HPDE6-E6E7 (cell line): ENCODE measurements at regions not wholly inside any gene's neighbourhood (a gene's known extent, or its start where the extent isn't known, plus 50 kb on each side); places are given as distances from the start of the nearest gene placed in this dataset.
A peak's percentile ranks its signal among the peaks of the same experiment; 100 is the strongest.

Experiments used
- DNase-seq: peaks from one replicate; pipeline ENCODE4 v3.0.0; 2011; ENCODE audit warnings: missing footprints; ENCODE audit errors: extremely low spot score

DNA sequence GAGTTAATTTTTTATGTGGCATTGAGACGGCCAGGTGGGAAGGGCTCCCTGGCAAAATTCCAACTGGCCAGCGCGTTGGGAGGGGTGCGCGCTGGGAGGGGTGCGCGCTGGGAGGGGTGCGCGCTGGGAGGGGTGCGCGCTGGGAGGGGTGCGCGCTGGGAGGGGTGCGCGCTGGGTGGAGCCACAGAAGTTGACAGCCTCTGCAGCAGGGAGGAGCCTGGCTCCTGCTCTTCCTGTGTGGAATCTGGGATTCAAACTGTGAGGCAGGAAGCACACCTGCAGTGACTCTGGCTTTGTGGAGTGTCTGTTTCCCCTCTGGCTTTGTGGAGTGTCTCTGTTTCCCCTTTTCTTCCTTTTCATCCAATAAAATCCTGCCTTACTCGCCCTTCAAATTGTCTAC is 147.9 kb upstream of the CBLN2 start:
- no peak for DNase-seq

DNA sequence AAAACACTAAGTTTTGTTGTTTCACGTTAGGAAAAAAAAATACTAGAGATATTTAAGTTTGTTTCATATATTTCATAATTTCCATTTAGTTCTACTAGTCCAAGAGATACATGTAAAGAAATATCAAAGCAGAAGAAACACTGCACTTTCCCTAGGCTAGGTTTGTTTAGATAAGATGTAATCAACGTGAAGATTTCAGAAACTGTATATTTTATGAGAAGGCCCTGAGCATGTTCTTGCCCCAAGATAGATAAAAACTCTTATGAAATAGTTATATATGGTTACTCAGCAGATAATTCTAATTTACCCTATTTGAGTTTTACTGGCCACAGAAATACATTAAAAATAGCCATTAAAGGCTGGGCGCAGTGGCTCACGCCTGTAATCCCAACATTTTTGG is 143.6 kb upstream of the CBLN2 start:
- DNase-seq = no peak

DNA sequence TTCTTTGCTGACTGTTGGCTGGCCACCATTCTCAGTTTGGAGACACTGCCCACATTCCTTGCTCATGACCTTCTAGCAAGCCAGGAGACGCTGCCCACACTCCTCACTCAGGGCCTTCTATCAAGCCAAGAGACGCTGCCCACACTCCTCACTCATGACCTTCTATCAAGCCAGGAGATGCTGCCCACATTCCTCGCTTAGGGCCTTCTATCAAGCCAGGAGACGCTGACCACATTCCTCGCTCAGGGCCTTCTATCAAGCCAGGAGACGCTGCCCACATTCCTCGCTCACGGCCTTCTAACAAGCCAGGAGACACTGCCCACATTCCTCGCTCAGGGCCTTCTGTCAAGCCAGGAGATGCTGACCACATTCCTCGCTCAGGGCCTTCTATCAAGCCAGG is 131.3 kb upstream of the CBLN2 start:
- DNase-seq = no peak

DNA sequence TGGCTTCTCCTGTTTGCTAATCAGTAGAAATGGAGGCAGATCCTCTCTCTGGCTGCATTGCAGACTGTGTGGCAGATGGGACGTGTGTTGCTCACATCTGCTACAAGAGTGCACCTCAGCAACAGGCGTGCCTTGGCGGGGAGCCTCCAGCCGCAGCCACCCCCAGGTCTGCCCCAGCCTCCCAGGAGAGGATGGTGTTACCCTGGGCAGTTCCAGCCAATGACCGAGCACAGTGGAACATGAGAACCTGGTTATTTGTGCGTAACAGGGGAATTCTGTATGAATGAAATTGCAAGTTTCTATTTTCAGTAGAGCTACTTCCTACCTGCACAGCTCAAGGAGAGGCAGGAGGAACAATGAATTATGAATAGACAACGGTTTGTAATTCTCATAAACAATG is 130.6 kb upstream of the CBLN2 start:
- no peak for DNase-seq

DNA sequence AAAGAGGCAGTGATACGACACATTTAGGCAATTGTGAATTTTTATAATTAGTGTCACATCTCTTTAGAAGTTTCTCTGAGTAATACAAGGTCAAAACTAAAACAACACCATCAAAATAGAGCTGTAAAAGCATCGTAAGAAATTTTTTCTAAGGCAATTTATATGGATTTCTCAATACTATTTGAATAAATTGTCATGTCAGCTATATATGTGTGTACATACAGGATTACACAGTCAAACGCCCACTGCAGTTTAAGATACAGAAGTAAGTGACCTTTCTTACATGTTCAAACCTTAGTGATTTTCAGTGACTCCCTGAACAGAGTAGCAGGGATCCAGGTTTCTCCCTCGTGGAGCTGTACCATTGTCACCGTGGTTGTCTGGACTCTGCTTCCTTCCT is 129.1 kb upstream of the CBLN2 start:
- DNase-seq = no peak

DNA sequence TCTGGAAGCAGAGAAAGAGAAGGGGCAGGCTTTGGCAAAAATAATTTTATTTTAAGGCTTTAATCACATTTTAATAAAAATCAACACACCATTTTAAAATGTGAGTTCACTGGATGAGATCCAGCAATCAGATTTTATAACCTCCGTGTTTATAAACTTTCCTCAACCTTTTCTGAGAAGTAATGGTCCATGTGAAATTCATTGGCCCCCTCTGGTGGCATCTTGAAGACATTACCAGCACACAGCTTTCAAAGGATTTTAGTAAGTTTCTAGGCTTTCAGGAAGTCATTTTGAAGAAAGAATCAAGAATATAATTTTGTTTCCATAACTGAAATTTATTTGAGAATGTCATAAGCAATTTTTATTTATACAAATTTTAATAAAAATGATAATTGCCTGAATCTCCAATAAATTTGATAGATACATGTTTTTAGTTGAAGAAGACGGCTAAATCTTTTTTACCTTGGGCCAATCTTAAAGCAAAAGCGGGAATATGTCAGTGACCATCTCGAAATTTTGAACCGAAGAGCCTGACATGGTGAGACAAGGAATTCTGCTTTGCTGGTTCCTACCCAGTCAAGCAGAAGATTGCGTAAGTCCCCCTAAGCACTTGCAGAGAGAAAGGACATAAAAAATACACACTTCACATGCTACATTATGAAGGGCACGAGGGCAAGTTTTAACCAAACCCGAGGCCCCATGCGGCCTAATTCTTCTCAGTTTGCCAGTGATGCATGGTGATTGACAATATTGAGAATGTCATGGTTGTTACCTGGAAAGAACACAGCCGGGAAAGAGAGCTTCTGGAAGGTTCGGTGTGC is 128.4 kb upstream of the CBLN2 start:
- DNase-seq = peak; percentile 16

DNA sequence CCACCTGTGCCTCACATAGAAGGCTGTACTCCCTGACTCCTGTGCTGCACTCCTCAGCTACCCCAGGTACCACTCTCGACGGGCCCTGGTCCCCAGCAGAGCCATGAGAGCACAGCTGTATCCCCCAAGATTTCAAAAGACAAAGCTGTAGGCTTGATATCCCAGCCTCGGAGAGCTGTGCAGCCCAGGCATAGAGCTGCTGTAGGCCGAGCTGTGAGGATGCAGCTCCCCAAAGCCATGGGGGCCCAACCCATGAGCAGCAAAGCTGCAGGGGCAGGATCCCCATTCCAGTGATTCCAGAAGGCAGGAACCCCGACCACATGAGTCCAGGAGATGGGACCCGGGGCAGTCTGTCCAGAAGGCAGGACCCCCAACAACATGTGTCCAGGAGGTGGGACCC is 123.8 kb upstream of the CBLN2 start:
- DNase-seq = no peak

DNA sequence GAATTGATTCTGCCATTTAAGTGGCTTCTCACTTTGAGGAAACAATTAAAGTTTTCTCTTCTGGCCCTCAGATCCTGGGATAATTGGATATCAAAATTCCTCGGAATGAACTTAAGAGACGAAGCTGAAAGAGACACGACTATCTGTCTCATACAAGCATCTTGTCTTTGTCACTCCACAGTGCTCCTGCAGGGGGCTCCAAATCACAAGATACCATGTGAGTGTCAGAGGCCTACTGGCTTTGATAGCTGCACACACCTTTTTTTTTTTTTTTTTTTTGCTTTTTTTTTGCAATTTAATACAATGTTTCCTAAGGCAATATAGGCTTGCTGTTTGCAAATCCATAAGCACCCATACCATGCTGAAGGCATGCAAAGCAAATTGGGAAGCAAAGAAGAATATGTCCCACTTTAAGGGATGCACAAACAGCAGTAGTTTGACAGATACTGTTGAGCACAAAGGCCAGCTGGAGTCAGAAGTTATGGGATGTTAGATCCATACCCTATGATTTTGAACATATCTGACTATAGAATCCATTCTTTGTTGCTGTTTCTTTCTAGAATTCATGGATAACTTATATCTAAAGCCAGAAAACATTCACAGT is 109.0 kb upstream of the CBLN2 start:
- DNase-seq = peak; percentile 12

DNA sequence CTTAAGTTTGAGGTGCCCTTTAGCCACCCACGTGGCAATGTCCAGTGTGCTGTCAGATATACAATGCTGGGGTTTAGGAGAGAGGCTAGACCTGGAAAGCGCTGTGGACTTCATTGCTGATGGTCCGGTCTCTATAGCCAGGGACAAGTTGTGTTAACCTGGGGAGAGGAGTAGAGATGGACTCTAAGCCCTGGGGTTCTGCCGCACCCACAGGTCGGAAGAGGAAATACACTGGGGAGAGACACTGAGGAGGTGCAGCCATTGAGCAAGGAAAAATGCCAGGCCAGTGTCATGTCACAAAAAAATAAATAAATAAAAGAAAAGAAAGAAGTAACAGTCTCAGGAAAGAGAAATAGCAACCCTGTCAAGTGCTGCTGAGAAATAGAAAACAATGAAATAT is 106.9 kb upstream of the CBLN2 start:
- no peak for DNase-seq

DNA sequence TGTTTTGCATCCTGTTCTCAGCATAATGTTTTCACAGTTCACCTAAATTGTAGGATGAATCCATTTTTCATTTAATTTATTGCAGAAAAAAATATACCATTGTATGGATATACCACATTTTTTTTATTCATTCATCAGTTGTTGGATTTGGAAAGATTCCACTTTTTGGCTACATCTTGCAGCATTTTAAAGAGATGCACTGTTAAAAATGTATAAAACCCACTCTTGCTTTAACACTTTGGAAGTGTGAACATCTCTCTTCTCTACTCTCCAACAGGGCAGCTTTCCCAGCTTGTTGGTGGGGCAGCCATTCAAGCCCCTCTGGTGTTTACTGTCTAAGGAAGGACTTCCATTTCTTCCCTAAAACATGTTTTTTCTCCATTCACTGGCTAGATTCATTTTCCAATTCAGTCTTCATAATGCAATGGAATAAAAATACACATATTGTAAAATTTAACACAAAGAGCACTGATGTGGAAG is 104.4 kb upstream of the CBLN2 start:
- DNase-seq = no peak

DNA sequence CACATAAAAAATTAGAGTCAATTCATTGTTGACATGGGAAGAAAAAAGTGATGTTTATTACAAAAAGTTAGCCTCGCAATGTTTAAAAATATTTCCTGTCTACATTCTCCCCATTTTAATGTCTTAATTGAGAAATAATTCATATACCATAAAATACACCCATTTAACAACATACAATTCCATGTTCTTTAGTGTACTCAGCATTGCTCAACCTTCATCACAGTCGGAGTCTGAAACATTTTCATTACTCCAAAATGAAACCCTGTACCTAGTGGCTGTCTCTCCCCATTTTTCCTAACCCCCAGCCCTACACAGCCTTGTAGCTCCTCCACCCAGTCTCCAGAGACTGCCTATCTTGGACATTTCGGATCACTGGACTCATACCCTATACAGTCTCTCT is 103.9 kb upstream of the CBLN2 start:
- no peak for DNase-seq

DNA sequence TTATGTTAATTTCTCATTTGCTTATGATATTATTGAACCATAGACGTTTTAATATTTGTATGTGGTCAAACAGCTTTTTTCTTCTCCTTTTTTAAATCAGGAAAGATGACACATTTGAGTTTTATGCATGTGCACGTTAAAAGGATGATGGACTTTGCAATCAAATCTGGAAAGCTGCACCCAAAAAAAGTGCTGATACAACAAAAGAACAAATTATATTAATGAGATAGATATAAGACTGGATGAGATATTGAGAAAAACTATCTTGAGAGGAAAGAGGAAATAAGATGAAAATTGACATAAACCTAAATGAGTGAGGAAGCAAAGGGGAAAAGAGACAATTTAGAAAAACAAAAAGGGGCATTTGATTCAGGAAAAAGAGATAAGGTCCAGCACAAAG is 96.4 kb upstream of the CBLN2 start:
- DNase-seq = no peak

DNA sequence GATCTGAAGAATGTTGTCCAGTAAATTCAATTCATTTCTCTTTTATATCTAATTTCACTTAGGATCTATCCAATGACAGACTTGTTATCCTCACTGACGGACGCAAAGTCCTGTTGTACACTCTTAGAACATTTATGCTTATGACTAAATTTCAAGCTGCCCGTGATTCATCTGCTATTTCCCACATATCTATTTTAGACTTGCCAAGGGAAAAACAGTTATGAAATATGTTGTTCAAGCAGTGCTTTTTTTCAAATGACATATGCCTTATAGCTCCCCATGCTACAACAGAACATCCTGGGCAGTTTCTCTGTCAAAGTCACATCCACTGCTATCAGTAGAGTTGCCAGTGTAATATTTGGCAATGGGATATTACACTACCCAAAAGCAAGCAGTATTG is 94.2 kb upstream of the CBLN2 start:
- DNase-seq = no peak

DNA sequence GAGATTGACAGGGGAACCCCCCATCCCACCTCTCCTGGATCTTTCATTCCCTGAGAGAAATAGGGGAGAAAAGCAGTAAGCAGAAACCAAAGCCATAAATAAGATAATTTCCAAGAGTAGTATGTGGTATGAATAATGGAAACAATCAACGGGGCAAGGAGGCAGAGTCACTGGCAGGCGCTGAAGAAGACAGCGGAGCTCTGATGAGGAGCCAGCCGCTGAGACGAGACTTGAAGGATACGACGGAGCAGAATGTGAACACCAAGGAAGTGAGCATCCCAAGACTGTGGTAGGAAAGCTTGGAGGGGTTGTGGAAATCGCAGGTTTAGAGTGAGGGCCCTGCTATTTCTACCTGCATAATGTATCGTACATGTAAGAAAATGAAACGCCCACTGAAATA is 93.6 kb upstream of the CBLN2 start:
- DNase-seq = no peak

DNA sequence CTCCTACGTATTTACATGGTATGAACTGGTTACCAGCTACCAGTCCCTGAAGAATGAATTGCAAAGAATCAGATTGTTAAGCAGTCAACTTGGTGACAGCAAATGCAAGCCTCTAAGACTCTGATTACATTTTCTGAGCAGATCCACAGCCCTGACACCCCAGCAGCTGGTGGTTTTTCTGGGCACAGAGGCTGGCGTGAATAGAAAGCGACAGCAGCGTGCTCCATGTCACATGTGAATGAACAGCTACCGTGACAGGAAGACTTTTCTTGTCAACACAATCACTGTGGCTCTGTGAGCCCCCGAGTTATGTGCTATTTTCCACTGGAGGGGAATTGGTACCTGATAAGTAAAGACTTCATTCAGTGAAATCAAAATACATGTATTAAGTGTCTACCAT is 93.2 kb upstream of the CBLN2 start:
- no peak for DNase-seq

DNA sequence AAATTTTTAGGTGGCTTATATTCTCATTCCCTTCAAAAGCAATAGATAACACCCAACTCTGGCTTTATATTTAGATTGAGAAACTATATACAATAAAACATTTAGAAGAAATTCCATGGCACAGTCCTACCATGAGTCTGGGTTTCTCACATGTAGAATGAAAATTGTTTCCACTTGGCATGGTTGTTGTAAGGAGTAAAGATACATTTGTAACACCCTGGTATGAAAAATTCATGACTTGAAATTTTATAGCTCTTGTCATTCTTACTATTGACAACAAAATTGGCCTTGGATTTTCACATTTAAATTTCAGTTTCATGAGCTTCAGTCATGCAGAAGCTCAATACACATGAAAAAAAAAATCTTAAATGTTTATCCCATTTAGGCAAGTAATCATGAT is 92.5 kb upstream of the CBLN2 start:
- no peak for DNase-seq

DNA sequence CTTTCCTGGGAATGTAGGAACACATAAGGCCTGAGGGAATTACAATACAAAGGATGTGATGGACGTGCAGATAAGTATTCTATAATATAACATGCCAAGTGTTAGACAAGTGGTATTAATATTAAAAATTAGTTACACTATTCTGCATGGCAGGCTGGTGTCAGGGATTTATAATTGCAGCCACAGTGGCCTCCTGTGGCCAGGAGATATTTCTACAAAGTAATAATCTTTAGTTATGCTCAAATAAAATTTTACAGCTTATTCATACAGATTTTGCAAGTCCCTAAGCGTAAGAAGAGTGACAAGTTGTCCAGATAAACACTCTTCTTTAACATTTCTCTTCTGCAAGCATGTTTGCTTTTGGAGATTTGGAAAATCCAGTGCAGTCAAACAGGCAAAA is 90.4 kb upstream of the CBLN2 start:
- DNase-seq = no peak

DNA sequence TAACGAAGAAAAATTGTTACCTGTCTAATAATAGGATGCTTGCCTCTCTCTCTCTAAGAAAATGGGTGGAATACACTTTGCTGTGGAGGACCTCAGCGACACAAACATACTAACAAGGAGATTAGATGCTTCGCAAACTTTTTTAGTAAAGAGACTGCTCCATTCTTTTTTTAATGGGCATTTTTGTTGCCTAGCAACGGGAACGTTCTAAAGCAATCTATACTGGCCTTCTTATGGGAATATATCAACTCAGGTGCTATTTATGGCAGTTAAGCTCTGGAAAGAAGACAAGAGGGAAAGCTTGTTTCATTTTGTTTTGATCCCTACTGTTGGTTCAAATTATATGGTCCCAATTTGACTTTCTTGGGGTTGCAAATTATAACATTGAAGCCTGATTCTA is 86.8 kb upstream of the CBLN2 start:
- no peak for DNase-seq

DNA sequence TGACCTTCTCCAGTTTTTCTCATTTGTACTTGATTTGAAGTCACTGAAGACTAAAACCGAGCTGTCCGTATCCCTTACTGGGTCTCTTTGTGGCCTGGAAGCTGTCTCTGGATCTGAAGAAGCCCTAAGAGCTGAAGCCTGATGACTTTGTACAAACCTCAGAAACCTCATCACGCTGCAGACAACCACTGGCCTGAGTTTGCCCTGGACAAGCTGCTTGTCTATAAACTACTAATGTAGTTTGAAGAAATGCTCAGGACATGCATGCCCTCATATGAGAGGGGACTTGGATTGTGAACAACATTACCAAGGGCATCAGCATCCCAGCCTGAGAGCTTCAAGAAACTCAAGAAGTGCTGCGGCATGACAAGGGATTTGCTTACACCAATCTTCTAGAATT is 79.3 kb upstream of the CBLN2 start:
- DNase-seq = no peak

DNA sequence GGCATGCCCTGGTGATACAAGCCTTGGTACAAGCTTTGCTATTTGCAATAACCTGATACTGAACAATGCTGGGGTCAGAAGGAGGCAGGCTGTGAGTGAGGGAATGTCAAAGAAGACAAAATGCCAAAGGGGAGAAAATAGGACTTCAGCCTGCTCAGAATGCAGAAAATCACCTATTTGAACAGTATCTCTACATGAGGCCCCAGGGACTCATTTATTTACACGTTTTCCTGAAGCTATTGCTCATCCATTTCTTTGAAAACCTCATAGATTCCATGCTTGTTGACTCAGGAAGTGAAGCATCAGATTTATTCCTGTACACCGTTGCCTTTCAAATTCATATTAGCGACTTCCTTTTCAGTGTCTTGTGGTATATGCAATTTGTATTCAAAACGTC is 69.4 kb upstream of the CBLN2 start:
- no peak for DNase-seq

DNA sequence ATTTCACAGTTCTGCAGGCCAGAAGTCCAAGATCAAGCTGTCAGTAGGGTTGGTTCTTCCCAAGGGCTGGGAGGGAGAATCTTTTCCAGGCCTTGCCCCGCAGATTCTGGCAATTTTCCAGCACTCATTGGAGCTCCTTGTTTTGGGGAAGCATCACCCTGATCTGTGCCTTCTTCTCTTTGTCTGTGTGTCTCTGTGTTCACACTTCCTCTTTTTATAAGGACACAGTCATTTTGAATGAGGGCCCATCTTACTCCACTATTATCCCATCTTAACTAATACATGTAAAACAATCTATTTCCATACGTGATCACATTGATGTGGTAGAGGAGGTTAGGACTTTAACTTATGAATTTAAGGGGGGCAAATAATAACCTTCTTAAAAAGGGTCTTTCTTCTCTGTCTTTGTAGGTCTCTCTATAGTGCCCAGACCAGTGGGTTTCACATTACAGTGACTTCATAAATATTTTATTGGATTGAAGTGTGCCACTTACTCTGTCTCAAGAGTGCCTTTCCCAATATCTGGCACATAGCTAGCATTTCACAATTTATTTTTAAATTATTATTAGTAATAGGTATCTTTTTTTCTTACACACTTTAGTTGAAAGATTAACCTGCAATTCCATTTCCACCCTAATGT is 68.9 kb upstream of the CBLN2 start:
- DNase-seq = no peak

DNA sequence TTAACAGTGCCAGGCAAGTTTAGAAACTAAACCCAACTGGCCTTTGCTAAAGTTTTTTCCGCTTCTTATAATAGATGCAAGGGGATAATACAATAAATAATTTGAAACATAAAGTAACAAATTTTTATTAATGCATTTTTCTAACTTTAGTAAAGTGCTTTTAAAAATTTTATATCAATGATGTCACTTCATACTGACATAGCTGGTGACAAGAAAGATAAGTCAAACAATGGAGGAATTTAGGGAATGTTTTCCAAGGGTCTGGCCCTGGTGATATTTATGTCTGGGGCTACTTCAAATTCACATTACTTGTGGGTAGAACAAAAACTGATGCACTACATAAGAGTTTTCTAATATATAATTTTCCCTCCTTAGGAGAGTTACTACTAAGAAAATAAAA is 61.2 kb upstream of the CBLN2 start:
- DNase-seq = no peak

DNA sequence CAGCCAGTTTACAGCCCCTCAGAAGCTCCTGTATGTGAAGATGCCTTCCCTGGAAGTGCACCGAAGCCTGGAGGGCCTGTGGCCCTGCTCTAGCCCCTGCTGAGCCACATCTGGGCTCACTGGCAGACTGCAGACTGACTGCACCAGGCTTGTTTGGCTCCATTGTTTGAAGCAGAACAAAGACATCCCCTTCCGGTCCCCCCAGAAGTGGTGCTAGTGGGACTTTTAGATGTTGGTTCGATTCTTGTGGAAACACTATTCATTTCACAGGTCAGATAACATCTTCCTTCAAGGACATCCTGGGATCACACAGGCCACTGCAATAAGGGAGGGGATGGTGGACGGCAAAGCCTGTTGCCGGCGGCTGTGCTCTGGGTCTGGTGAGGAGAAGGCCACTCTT is 57.8 kb upstream of the CBLN2 start:
- DNase-seq = no peak
